ENCODE measurements at regions not wholly inside any gene's neighbourhood (a gene's known extent, or its start where the extent isn't known, plus 50 kb on each side); places are given as distances from the start of the nearest gene placed in this dataset.
"Not testable (repeated sequence)": the region's sequence is repeated elsewhere in the genome, so short reads cannot be mapped to it uniquely, and the experiment has no call there.

GRCh38 chr13:18739310-18739709 lies 442.3 kb downstream of the TUBA3C start:
- Mint-ChIP-seq H3K27ac (no peak overlapping the region), H3K9me3 (peaks cover 88% of the 10 kb centered on the region), H3K27me3 (ENCODE audit: insufficient read depth) (no peaks in the 10 kb centered on the region), H3K4me3 (no peak overlapping the region), H3K4me1 (no peaks in the 10 kb centered on the region), H3K36me3 (ENCODE audit: low read depth) (no peaks in the 10 kb centered on the region)
- WGBS, 2 experiments (ENCODE audit: insufficient coverage in 1 of 2, insufficient read length in 1 of 2): 40 to 51% methylated on average over 1 to 2 of the region's 2 CpGs
- Histone ChIP-seq H3K9me3 (ENCODE audit: control insufficient read depth, low read length) (peaks cover 7% of the 10 kb centered on the region), H3K4me3 (ENCODE audit: low read length) (no peak overlapping the region), H3K4me1 (ENCODE audit: control insufficient read depth, insufficient read depth, low read length) (no peaks in the 10 kb centered on the region), H3K27ac (ENCODE audit: low read depth, low read length) (no peak overlapping the region), H3K9ac (ENCODE audit: extremely low read depth, low read length, poor library complexity, severe bottlenecking) (no peak overlapping the region), H3K36me3 (ENCODE audit: control insufficient read depth, insufficient read depth, low read length) (no peaks in the 10 kb centered on the region), H3K27me3 (ENCODE audit: control insufficient read depth, insufficient read depth, low read length, poor library complexity, severe bottlenecking) (no peaks in the 10 kb centered on the region)
- TF ChIP-seq CTCF (conservative IDR thresholded peaks at IDR 0.05): no peak
- DNase-seq: no peak

- H3K36me3 ChIP-seq (ENCODE audit: control insufficient read depth, insufficient read depth, low read length); DNase-seq; H3K36me3 Mint-ChIP-seq (ENCODE audit: low read depth); H3K4me3 Mint-ChIP-seq; H3K27me3 Mint-ChIP-seq (ENCODE audit: insufficient read depth); H3K27ac ChIP-seq (ENCODE audit: low read depth, low read length); H3K4me1 ChIP-seq (ENCODE audit: control insufficient read depth, insufficient read depth, low read length); H3K27ac Mint-ChIP-seq; H3K27me3 ChIP-seq (ENCODE audit: control insufficient read depth, insufficient read depth, low read length, poor library complexity, severe bottlenecking); H3K9me3 ChIP-seq (ENCODE audit: control insufficient read depth, low read length); H3K9ac ChIP-seq (ENCODE audit: extremely low read depth, low read length, poor library complexity, severe bottlenecking); H3K4me1 Mint-ChIP-seq; H3K4me3 ChIP-seq (ENCODE audit: low read length): not testable (repeated sequence)
- H3K9me3 Mint-ChIP-seq: peaks cover 87% of the 10 kb centered on the region
- WGBS, 2 experiments (ENCODE audit: insufficient coverage in 1 of 2, insufficient read length in 1 of 2): 80 to 88% methylated on average over 1 to 3 of the region's 4 CpGs
These were observed 443.5 kb downstream of the TUBA3C start for GRCh38 chr13:18738086-18738485.

- not testable (repeated sequence) for DNase-seq; H3K4me3 ChIP-seq (ENCODE audit: low read length); H3K4me3 Mint-ChIP-seq; H3K27ac Mint-ChIP-seq; H3K27ac ChIP-seq (ENCODE audit: low read depth, low read length); H3K36me3 ChIP-seq (ENCODE audit: control insufficient read depth, insufficient read depth, low read length); H3K4me1 Mint-ChIP-seq; H3K9me3 ChIP-seq (ENCODE audit: control insufficient read depth, low read length); H3K4me1 ChIP-seq (ENCODE audit: control insufficient read depth, insufficient read depth, low read length); H3K36me3 Mint-ChIP-seq (ENCODE audit: low read depth); H3K9ac ChIP-seq (ENCODE audit: extremely low read depth, low read length, poor library complexity, severe bottlenecking); H3K27me3 Mint-ChIP-seq (ENCODE audit: insufficient read depth); H3K27me3 ChIP-seq (ENCODE audit: control insufficient read depth, insufficient read depth, low read length, poor library complexity, severe bottlenecking)
- H3K9me3 Mint-ChIP-seq: peaks cover 61% of the 10 kb centered on the region
- 89% methylated on average over 14 to 17 of the region's 17 CpGs for WGBS, 2 experiments (ENCODE audit: insufficient coverage in 1 of 2, insufficient read length in 1 of 2)
These were observed 454.5 kb downstream of the TUBA3C start for GRCh38 chr13:18727138-18727537.

GRCh38 chr13:18726524-18726923 lies 455.1 kb downstream of the TUBA3C start:
- not testable (repeated sequence) for H3K4me3 ChIP-seq (ENCODE audit: low read length); H3K36me3 ChIP-seq (ENCODE audit: control insufficient read depth, insufficient read depth, low read length); H3K27me3 ChIP-seq (ENCODE audit: control insufficient read depth, insufficient read depth, low read length, poor library complexity, severe bottlenecking); H3K27me3 Mint-ChIP-seq (ENCODE audit: insufficient read depth); H3K4me1 Mint-ChIP-seq; H3K9me3 ChIP-seq (ENCODE audit: control insufficient read depth, low read length); H3K27ac Mint-ChIP-seq; H3K4me3 Mint-ChIP-seq; H3K36me3 Mint-ChIP-seq (ENCODE audit: low read depth); H3K9ac ChIP-seq (ENCODE audit: extremely low read depth, low read length, poor library complexity, severe bottlenecking); H3K4me1 ChIP-seq (ENCODE audit: control insufficient read depth, insufficient read depth, low read length); H3K27ac ChIP-seq (ENCODE audit: low read depth, low read length); DNase-seq
- WGBS, 2 experiments (ENCODE audit: insufficient coverage in 1 of 2, insufficient read length in 1 of 2): 91 to 100% methylated on average over 6 to 17 of the region's 17 CpGs
- H3K9me3 Mint-ChIP-seq: peaks cover 63% of the 10 kb centered on the region

GRCh38 chr13:18725242-18725822 lies 456.3 kb downstream of the TUBA3C start:
- WGBS, 2 experiments (ENCODE audit: insufficient coverage in 1 of 2, insufficient read length in 1 of 2): 0 to 13% methylated on average over 1 of the region's 27 CpGs
- not testable (repeated sequence) for H3K27me3 ChIP-seq (ENCODE audit: control insufficient read depth, insufficient read depth, low read length, poor library complexity, severe bottlenecking); H3K36me3 Mint-ChIP-seq (ENCODE audit: low read depth); H3K9ac ChIP-seq (ENCODE audit: extremely low read depth, low read length, poor library complexity, severe bottlenecking); H3K4me3 ChIP-seq (ENCODE audit: low read length); H3K27ac ChIP-seq (ENCODE audit: low read depth, low read length); H3K27me3 Mint-ChIP-seq (ENCODE audit: insufficient read depth); H3K9me3 ChIP-seq (ENCODE audit: control insufficient read depth, low read length); H3K4me3 Mint-ChIP-seq; H3K4me1 Mint-ChIP-seq; H3K36me3 ChIP-seq (ENCODE audit: control insufficient read depth, insufficient read depth, low read length); DNase-seq; H3K4me1 ChIP-seq (ENCODE audit: control insufficient read depth, insufficient read depth, low read length); H3K27ac Mint-ChIP-seq
- peaks cover 65% of the 10 kb centered on the region for H3K9me3 Mint-ChIP-seq
